Skeletal muscle tissue (tissue), 3 donors: ENCODE measurements at regions not wholly inside any gene's neighbourhood (a gene's known extent, or its start where the extent isn't known, plus 50 kb on each side); places are given as distances from the start of the nearest gene placed in this dataset.

Source experiments
- H3K27ac ChIP-seq: one replicate; pipeline ENCODE4 v1.7.0; 2013; ENCODE audit warnings: mild to moderate bottlenecking, low read depth, low read length, inconsistent platforms
- H3K27me3 ChIP-seq, 3 donors: one replicate each; pipeline ENCODE4 v1.7.0; 2013; ENCODE audit warnings: low read length in 3 of 3; ENCODE audit not compliant: control insufficient read depth in 3 of 3, insufficient read depth in 3 of 3
- H3K36me3 ChIP-seq, 3 donors: one replicate each; pipeline ENCODE4 v1.7.0; 2013; ENCODE audit warnings: low read length in 3 of 3; ENCODE audit not compliant: control insufficient read depth in 3 of 3, insufficient read depth in 3 of 3
- H3K4me1 ChIP-seq, 3 donors: one replicate each; pipeline ENCODE4 v1.7.0; 2013; ENCODE audit warnings: low read length in 3 of 3, mild to moderate bottlenecking in 3 of 3; ENCODE audit not compliant: control insufficient read depth in 3 of 3, insufficient read depth in 3 of 3
- H3K4me3 ChIP-seq, 3 donors: one replicate each; pipeline ENCODE4 v1.7.0; 2013; ENCODE audit warnings: low read length in 3 of 3
- H3K9ac ChIP-seq, 3 donors: one replicate each; pipeline ENCODE4 v1.7.0; 2013; ENCODE audit warnings: low read length in 3 of 3, mild to moderate bottlenecking in 3 of 3, moderate library complexity in 2 of 3, low read depth in 1 of 3
- H3K9me3 ChIP-seq, 3 donors: one replicate each; pipeline ENCODE4 v1.7.0; 2013; ENCODE audit warnings: low read length in 3 of 3; ENCODE audit not compliant: control insufficient read depth in 3 of 3
- donor health status: Osteomylitis.

DNA sequence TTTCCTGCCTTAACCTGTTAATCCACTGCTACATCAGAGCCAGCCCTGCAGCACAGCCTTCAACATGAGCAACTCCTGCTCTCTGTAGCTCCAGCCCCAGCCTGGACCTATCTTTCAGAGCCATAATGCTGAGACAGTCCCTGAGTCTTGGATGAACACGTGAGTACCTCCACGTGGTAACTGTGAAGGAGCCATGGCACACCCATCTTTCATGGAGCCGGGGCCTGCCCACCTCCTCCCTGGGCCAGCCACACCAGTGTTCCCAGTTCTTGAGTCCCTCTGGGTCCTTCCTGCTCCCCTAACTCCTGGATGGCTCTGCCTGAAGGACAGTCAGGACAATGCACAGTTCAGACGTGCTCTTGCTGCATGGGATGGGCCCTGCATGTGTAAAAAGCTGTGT lies 107.1 kb downstream of the TEX36 start:
- no peaks in the 10 kb centered on the region for H3K4me1 ChIP-seq
- H3K36me3 ChIP-seq, result no peaks in the 10 kb centered on the region
- H3K27me3 ChIP-seq, result peaks cover 0 to 3% (median 0%) of the 10 kb centered on the region in 3 donors
- no peak overlapping the region for H3K9ac ChIP-seq
- H3K9me3 ChIP-seq, result no peaks in the 10 kb centered on the region
- H3K4me3 ChIP-seq, result no peak overlapping the region
- H3K27ac ChIP-seq, result no peak overlapping the region

- Histone ChIP-seq H3K4me3 (no peak overlapping the region), H3K9me3 (no peaks in the 10 kb centered on the region), H3K36me3 (no peaks in the 10 kb centered on the region), H3K27me3 (peaks cover 0 to 5% (median 2%) of the 10 kb centered on the region in 3 donors), H3K27ac (no peak overlapping the region), H3K9ac (no peak overlapping the region), H3K4me1 (no peaks in the 10 kb centered on the region)
Measured at GRCh38 chr10:125568156-125568555, 114.8 kb downstream of the TEX36 start.

GRCh38 chr10:125567529-125567928 lies 115.4 kb downstream of the TEX36 start:
- Histone ChIP-seq H3K27ac (no peak overlapping the region), H3K4me3 (no peak overlapping the region), H3K9ac (no peak overlapping the region), H3K36me3 (no peaks in the 10 kb centered on the region), H3K27me3 (peaks cover 0 to 10% (median 2%) of the 10 kb centered on the region in 3 donors), H3K9me3 (no peaks in the 10 kb centered on the region), H3K4me1 (no peaks in the 10 kb centered on the region)

GRCh38 chr10:125565046-125565445 lies 117.9 kb downstream of the TEX36 start:
- Histone ChIP-seq H3K27me3 (peaks cover 0 to 10% (median 2%) of the 10 kb centered on the region in 3 donors), H3K36me3 (no peaks in the 10 kb centered on the region), H3K4me1 (no peaks in the 10 kb centered on the region), H3K9me3 (no peaks in the 10 kb centered on the region), H3K4me3 (no peak overlapping the region), H3K9ac (no peak overlapping the region), H3K27ac (no peak overlapping the region)

DNA sequence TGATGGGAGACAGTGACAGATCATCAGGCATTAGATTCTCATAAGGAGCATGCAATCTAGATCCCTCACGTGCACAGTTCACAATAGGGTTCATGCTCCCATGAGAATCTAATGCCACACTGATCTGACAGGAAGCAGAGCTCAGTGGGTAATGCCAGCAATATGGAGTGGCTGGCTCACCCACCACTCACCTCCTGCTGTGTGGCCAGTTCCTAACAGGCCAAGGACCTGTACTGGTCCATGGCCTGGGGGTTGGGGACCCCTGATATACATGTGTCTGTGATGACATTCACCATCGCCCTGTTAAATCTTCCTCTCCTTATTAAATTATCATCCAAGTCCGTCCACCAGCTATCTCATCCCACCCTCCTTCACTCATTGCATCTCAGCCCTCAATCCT lies 118.4 kb downstream of the TEX36 start:
- no peaks in the 10 kb centered on the region for H3K9me3 ChIP-seq
- H3K36me3 ChIP-seq, result no peaks in the 10 kb centered on the region
- H3K4me1 ChIP-seq, result no peaks in the 10 kb centered on the region
- H3K27ac ChIP-seq, result no peak overlapping the region
- H3K9ac ChIP-seq, result no peak overlapping the region
- no peak overlapping the region for H3K4me3 ChIP-seq
- peaks cover 0 to 10% (median 2%) of the 10 kb centered on the region in 3 donors for H3K27me3 ChIP-seq

GRCh38 chr10:125562737-125563136 lies 120.2 kb downstream of the TEX36 start:
- Histone ChIP-seq H3K9me3 (no peaks in the 10 kb centered on the region), H3K27ac (no peak overlapping the region), H3K4me1 (no peaks in the 10 kb centered on the region), H3K27me3 (peaks cover 0 to 5% (median 2%) of the 10 kb centered on the region in 3 donors), H3K9ac (no peak overlapping the region), H3K4me3 (no peak overlapping the region), H3K36me3 (no peaks in the 10 kb centered on the region)

- H3K4me1 ChIP-seq, result no peaks in the 10 kb centered on the region
- no peak overlapping the region for H3K27ac ChIP-seq
- no peaks in the 10 kb centered on the region for H3K36me3 ChIP-seq
- H3K27me3 ChIP-seq, result peaks cover 0 to 14% (median 3%) of the 10 kb centered on the region in 3 donors
- no peak overlapping the region for H3K4me3 ChIP-seq
- no peaks in the 10 kb centered on the region for H3K9me3 ChIP-seq
- no peak overlapping the region for H3K9ac ChIP-seq
Measured at GRCh38 chr10:125560947-125561346, 122.0 kb downstream of the TEX36 start.

DNA sequence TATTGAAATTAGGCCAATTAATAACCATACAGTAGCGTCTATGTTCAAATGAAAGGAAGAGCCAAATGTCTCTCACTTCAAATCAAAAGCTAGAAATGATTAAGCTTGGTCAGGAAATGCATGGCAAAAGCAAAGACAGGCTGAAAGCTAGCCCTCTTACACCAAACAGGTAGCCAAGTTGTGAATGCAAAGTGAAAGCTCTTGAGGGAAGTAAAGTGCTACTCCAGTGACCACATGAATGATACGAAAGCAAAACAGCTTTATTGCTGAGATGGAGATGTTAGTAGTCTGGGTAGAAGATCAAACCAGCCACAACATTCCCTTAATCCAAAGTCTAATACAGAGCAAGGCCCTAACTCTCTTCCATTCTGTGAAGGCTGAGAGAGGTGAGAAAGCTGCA lies 123.8 kb downstream of the TEX36 start:
- H3K36me3 ChIP-seq, result no peaks in the 10 kb centered on the region
- no peaks in the 10 kb centered on the region for H3K4me1 ChIP-seq
- H3K4me3 ChIP-seq, result no peak overlapping the region
- H3K9ac ChIP-seq, result no peak overlapping the region
- H3K27ac ChIP-seq, result no peak overlapping the region
- H3K9me3 ChIP-seq, result no peaks in the 10 kb centered on the region
- H3K27me3 ChIP-seq, result peaks cover 2 to 22% (median 3%) of the 10 kb centered on the region in 3 donors

- no peaks in the 10 kb centered on the region for H3K9me3 ChIP-seq
- no peaks in the 10 kb centered on the region for H3K36me3 ChIP-seq
- peaks cover 2 to 20% (median 3%) of the 10 kb centered on the region in 3 donors for H3K27me3 ChIP-seq
- no peak overlapping the region for H3K27ac ChIP-seq
- no peak overlapping the region for H3K9ac ChIP-seq
- H3K4me3 ChIP-seq, result no peak overlapping the region
- no peaks in the 10 kb centered on the region for H3K4me1 ChIP-seq
Measured at GRCh38 chr10:125557801-125558505, 125.0 kb downstream of the TEX36 start.

- Histone ChIP-seq H3K27ac (no peak overlapping the region), H3K9ac (no peak overlapping the region), H3K27me3 (peaks cover 2 to 17% (median 3%) of the 10 kb centered on the region in 3 donors), H3K9me3 (peaks cover 3 to 4% (median 4%) of the 10 kb centered on the region in 3 donors), H3K4me1 (no peaks in the 10 kb centered on the region), H3K4me3 (no peak overlapping the region), H3K36me3 (no peaks in the 10 kb centered on the region)
Measured at GRCh38 chr10:125557311-125557710, 125.7 kb downstream of the TEX36 start.
